ENCODE measurements at regions not wholly inside any gene's neighbourhood (a gene's known extent, or its start where the extent isn't known, plus 50 kb on each side); places are given as distances from the start of the nearest gene placed in this dataset.

GRCh38 chr14:61884711-61885110 is 122.5 kb downstream of the SNAPC1 start:
- WGBS, 2 donors, result 67 to 79% methylated on average over 2 of the region's 2 CpGs
- no peak for TF ChIP-seq CTCF (IDR thresholded peaks at IDR 0.05)
- no peak for TF ChIP-seq POLR2A (IDR thresholded peaks at IDR 0.05)
- Histone ChIP-seq H3K4me1 (no peaks in the 10 kb centered on the region), H3K36me3 (ENCODE audit: low read depth, missing control alignments) (no peaks in the 10 kb centered on the region), H3K4me3 (no peak overlapping the region), H3K27ac (no peak overlapping the region), H3K9me3 (no peaks in the 10 kb centered on the region), H3K27me3 (no peaks in the 10 kb centered on the region)
- intact Hi-C loops (cut with DNase I; ENCODE audit: low total_unique reads), result no loop called here
- no peak for DNase-seq

GRCh38 chr14:61885203-61885961 is 123.2 kb downstream of the SNAPC1 start:
- Histone ChIP-seq H3K4me3 (no peak overlapping the region), H3K36me3 (ENCODE audit: low read depth, missing control alignments) (no peaks in the 10 kb centered on the region), H3K27me3 (no peaks in the 10 kb centered on the region), H3K4me1 (no peaks in the 10 kb centered on the region), H3K27ac (no peak overlapping the region), H3K9me3 (no peaks in the 10 kb centered on the region)
- no peak for DNase-seq
- intact Hi-C loops (cut with DNase I; ENCODE audit: low total_unique reads), result no loop called here
- TF ChIP-seq POLR2A (IDR thresholded peaks at IDR 0.05), result no peak
- no peak for TF ChIP-seq CTCF (IDR thresholded peaks at IDR 0.05)
- 90 to 93% methylated on average over 2 of the region's 2 CpGs for WGBS, 2 donors

GRCh38 chr14:61887628-61888027 is 125.4 kb downstream of the SNAPC1 start:
- Histone ChIP-seq H3K36me3 (ENCODE audit: low read depth, missing control alignments) (no peaks in the 10 kb centered on the region), H3K9me3 (no peaks in the 10 kb centered on the region), H3K27ac (no peak overlapping the region), H3K4me1 (no peaks in the 10 kb centered on the region), H3K4me3 (no peak overlapping the region), H3K27me3 (no peaks in the 10 kb centered on the region)
- TF ChIP-seq POLR2A (IDR thresholded peaks at IDR 0.05) (no peak), CTCF (IDR thresholded peaks at IDR 0.05) (no peak)
- 75 to 91% methylated on average over 2 of the region's 2 CpGs for WGBS, 2 donors
- intact Hi-C loops (cut with DNase I; ENCODE audit: low total_unique reads), result no loop called here
- no peak for DNase-seq

GRCh38 chr14:61889914-61890351 is 127.7 kb downstream of the SNAPC1 start:
- TF ChIP-seq CTCF (IDR thresholded peaks at IDR 0.05), result no peak
- WGBS, 2 donors, result 64 to 71% methylated on average over 4 of the region's 4 CpGs
- H3K27ac ChIP-seq, result no peak overlapping the region

GRCh38 chr14:61891170-61891569 is 128.9 kb downstream of the SNAPC1 start:
- Histone ChIP-seq H3K36me3 (ENCODE audit: low read depth, missing control alignments) (no peaks in the 10 kb centered on the region), H3K27ac (no peak overlapping the region), H3K4me1 (no peaks in the 10 kb centered on the region), H3K27me3 (no peaks in the 10 kb centered on the region), H3K4me3 (no peak overlapping the region), H3K9me3 (no peaks in the 10 kb centered on the region)
- WGBS, 2 donors, result 64 to 72% methylated on average over 5 of the region's 5 CpGs
- DNase-seq, result no peak
- TF ChIP-seq CTCF (IDR thresholded peaks at IDR 0.05) (no peak), POLR2A (IDR thresholded peaks at IDR 0.05) (no peak)
- intact Hi-C loops (cut with DNase I; ENCODE audit: low total_unique reads), result no loop called here

More at GRCh38 chr14:61889914-61890351, 127.7 kb downstream of the SNAPC1 start:
- DNase-seq, result no peak
- Histone ChIP-seq H3K27me3 (no peaks in the 10 kb centered on the region), H3K36me3 (ENCODE audit: low read depth, missing control alignments) (no peaks in the 10 kb centered on the region), H3K4me1 (no peaks in the 10 kb centered on the region), H3K9me3 (no peaks in the 10 kb centered on the region), H3K4me3 (no peak overlapping the region)
- intact Hi-C loops (cut with DNase I; ENCODE audit: low total_unique reads), result no loop called here

All from testis (tissue), 2 donors.